Suprapubic skin (tissue), 4 donors: ENCODE measurements at regions not wholly inside any gene's neighbourhood (a gene's known extent, or its start where the extent isn't known, plus 50 kb on each side); places are given as distances from the start of the nearest gene placed in this dataset.

Source experiments
- DNase-seq, 2 donors: peaks; one replicate each; pipeline ENCODE4 v3.0.0-alpha.2; 2019; ENCODE audit warnings: low spot score in 2 of 2
- H3K27ac ChIP-seq: fragments of 200-600 bp; sonication (generic); one replicate; pipeline ENCODE4 v1.5.1; 2019
- H3K27me3 ChIP-seq: fragments of 200-600 bp; sonication (generic); one replicate; pipeline ENCODE4 v1.5.1; 2019
- H3K36me3 ChIP-seq: fragments of 200-600 bp; sonication (generic); one replicate; pipeline ENCODE4 v1.5.1; 2019
- H3K4me1 ChIP-seq: fragments of 200-600 bp; sonication (generic); one replicate; pipeline ENCODE4 v1.5.1; 2019
- H3K4me3 ChIP-seq: fragments of 200-600 bp; sonication (generic); one replicate; pipeline ENCODE4 v1.5.1; 2019; ENCODE audit warnings: mild to moderate bottlenecking
- H3K9me3 ChIP-seq: fragments of 200-600 bp; sonication (generic); one replicate; pipeline ENCODE4 v1.5.1; 2019
- EP300 ChIP-seq: sonication (generic); formaldehyde crosslinking; IDR thresholded peaks from one replicate; pipeline ENCODE4 v1.6.1; 2017; ENCODE audit warnings: antibody characterized with exemption
- POLR2A ChIP-seq, 2 donors: fragments of 450-650 bp; IDR thresholded peaks; one replicate each; pipeline ENCODE4 v1.6.1; 2017; ENCODE audit warnings: antibody characterized with exemption in 2 of 2, mild to moderate bottlenecking in 2 of 2, moderate library complexity in 2 of 2
- POLR2AphosphoS5 ChIP-seq, 3 donors: sonication (generic); formaldehyde crosslinking; IDR thresholded peaks; one replicate each; pipeline ENCODE4 v1.6.1; 2017; ENCODE audit warnings: antibody characterized with exemption in 3 of 3
- WGBS: methylation state at CpG from one replicate; pipeline ENCODE4 v1.1.5; 2018; 5-methylcytosine and 5-hydroxymethylcytosine counted together
- TF ChIP-seq, protein P1 (sequence below), 2 donors: fragments of 200-600 bp in 1 of 2; fragments of 450-650 bp in 1 of 2; sonication (generic) in 1 of 2; IDR thresholded peaks; one replicate each; pipeline ENCODE4 v1.5.1; 2016 to 2019; ENCODE audit warnings: antibody characterized with exemption in 2 of 2, mild to moderate bottlenecking in 1 of 2, moderate library complexity in 1 of 2

GRCh38 chr6:86357877-86358276 lies 579.5 kb upstream of the HTR1E start:
- no peaks in the 10 kb centered on the region for H3K36me3 ChIP-seq
- DNase-seq = no peak
- WGBS = 78% methylated on average over 4 of the region's 4 CpGs
- no peaks in the 10 kb centered on the region for H3K27me3 ChIP-seq
- no peak overlapping the region for H3K4me3 ChIP-seq
- H3K27ac ChIP-seq = no peak overlapping the region
- no peaks in the 10 kb centered on the region for H3K9me3 ChIP-seq
- H3K4me1 ChIP-seq = no peaks in the 10 kb centered on the region
- TF ChIP-seq, protein P1, sequence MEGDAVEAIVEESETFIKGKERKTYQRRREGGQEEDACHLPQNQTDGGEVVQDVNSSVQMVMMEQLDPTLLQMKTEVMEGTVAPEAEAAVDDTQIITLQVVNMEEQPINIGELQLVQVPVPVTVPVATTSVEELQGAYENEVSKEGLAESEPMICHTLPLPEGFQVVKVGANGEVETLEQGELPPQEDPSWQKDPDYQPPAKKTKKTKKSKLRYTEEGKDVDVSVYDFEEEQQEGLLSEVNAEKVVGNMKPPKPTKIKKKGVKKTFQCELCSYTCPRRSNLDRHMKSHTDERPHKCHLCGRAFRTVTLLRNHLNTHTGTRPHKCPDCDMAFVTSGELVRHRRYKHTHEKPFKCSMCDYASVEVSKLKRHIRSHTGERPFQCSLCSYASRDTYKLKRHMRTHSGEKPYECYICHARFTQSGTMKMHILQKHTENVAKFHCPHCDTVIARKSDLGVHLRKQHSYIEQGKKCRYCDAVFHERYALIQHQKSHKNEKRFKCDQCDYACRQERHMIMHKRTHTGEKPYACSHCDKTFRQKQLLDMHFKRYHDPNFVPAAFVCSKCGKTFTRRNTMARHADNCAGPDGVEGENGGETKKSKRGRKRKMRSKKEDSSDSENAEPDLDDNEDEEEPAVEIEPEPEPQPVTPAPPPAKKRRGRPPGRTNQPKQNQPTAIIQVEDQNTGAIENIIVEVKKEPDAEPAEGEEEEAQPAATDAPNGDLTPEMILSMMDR (IDR thresholded peaks at IDR 0.05) = no peak
- TF ChIP-seq POLR2AphosphoS5 (IDR thresholded peaks at IDR 0.05) = no peak
- no peak for TF ChIP-seq EP300
- TF ChIP-seq POLR2A (IDR thresholded peaks at IDR 0.05) = no peak

- no peak for DNase-seq
- H3K27me3 ChIP-seq = no peaks in the 10 kb centered on the region
- no peaks in the 10 kb centered on the region for H3K36me3 ChIP-seq
- TF ChIP-seq POLR2AphosphoS5 (IDR thresholded peaks at IDR 0.05) (no peak), EP300 (no peak), POLR2A (IDR thresholded peaks at IDR 0.05) (no peak)
- TF ChIP-seq, protein P1 (IDR thresholded peaks at IDR 0.05) = no peak
- no peaks in the 10 kb centered on the region for H3K9me3 ChIP-seq
- H3K4me3 ChIP-seq = no peak overlapping the region
- no peaks in the 10 kb centered on the region for H3K4me1 ChIP-seq
- no peak overlapping the region for H3K27ac ChIP-seq
Measured at GRCh38 chr6:86355271-86355670, 582.1 kb upstream of the HTR1E start.

GRCh38 chr6:86331919-86332318 lies 605.4 kb upstream of the HTR1E start:
- no peaks in the 10 kb centered on the region for H3K4me1 ChIP-seq
- no peak for TF ChIP-seq EP300
- no peak for TF ChIP-seq POLR2A (IDR thresholded peaks at IDR 0.05)
- TF ChIP-seq POLR2AphosphoS5 (IDR thresholded peaks at IDR 0.05) = no peak
- TF ChIP-seq, protein P1 (IDR thresholded peaks at IDR 0.05) = no peak
- no peak overlapping the region for H3K27ac ChIP-seq
- H3K36me3 ChIP-seq = no peaks in the 10 kb centered on the region
- 57% methylated on average over 5 of the region's 5 CpGs for WGBS
- H3K4me3 ChIP-seq = no peak overlapping the region
- no peak for DNase-seq
- no peaks in the 10 kb centered on the region for H3K27me3 ChIP-seq
- no peaks in the 10 kb centered on the region for H3K9me3 ChIP-seq

GRCh38 chr6:86331265-86331840 lies 606.0 kb upstream of the HTR1E start:
- WGBS = 38% methylated on average over 3 of the region's 3 CpGs
- no peaks in the 10 kb centered on the region for H3K27me3 ChIP-seq
- H3K4me1 ChIP-seq = no peaks in the 10 kb centered on the region
- TF ChIP-seq, protein P1 (IDR thresholded peaks at IDR 0.05) = no peak
- TF ChIP-seq EP300 (no peak), POLR2AphosphoS5 (IDR thresholded peaks at IDR 0.05) (no peak), POLR2A (IDR thresholded peaks at IDR 0.05) (no peak)
- H3K4me3 ChIP-seq = no peak overlapping the region
- H3K9me3 ChIP-seq = no peaks in the 10 kb centered on the region
- H3K36me3 ChIP-seq = no peaks in the 10 kb centered on the region
- no peak for DNase-seq
- H3K27ac ChIP-seq = no peak overlapping the region

DNA sequence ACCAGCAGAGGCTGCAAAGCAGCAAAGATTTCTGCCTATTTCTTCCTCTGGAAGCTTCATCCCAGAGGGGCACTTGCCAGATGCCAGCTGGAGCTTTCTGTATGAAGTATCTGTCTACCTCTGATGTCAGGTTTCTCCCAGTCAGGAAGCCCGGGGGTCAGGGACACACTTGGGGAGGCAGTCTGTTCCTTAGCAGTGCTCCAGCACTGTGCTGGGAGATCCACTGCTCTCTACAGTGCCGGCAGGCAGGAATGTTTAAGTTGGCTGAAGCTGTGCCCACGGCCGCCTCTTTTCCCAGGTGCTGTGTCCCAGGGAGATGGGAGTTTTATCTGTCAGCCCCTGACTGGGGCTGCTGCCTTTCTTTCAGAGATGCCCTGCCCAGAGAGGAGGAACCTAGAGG lies 631.1 kb upstream of the HTR1E start:
- H3K4me3 ChIP-seq = no peak overlapping the region

More for the DNA sequence above, 631.1 kb upstream of the HTR1E start:
- H3K4me1 ChIP-seq = no peaks in the 10 kb centered on the region
- no peak overlapping the region for H3K27ac ChIP-seq
- TF ChIP-seq EP300 = no peak
- TF ChIP-seq POLR2A (IDR thresholded peaks at IDR 0.05) = no peak
- TF ChIP-seq, protein P1 (IDR thresholded peaks at IDR 0.05) = no peak
- no peak for TF ChIP-seq POLR2AphosphoS5 (IDR thresholded peaks at IDR 0.05)
- H3K36me3 ChIP-seq = no peaks in the 10 kb centered on the region
- H3K27me3 ChIP-seq = no peaks in the 10 kb centered on the region
- 60% methylated on average over 1 of the region's 4 CpGs for WGBS
- DNase-seq = no peak
- peaks cover 4% of the 10 kb centered on the region for H3K9me3 ChIP-seq
